ENCODE measurements at regions not wholly inside any gene's neighbourhood (a gene's known extent, or its start where the extent isn't known, plus 50 kb on each side); places are given as distances from the start of the nearest gene placed in this dataset.
"Not testable (repeated sequence)": the region's sequence is repeated elsewhere in the genome, so short reads cannot be mapped to it uniquely, and the experiment has no call there.

DNA sequence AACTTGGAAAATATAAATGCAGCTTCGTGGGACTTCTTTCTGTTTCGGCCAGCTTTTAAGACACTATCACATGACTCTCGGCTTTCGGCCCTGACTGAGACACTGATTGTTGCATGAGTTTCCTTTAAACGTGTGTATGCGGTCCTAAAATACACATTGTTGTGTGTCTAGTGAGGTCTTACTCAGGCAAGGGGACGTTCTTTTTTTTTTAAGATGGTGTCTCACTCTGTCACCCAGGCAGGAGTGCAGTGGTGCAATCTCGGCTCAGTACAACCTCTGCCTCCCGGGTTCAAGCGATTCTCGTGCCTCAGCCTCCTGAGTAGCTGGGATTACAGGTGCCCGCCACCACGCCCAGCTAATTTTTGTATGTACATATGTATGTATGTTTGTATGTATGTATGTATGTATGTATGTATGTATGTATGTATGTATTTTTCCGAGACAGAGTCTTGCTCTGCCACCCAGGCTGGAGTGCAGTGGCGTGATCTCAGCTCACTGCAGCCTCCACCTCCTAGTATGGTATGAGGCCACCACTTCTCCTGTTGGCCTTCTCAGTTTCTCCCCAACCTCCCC is 63.2 kb upstream of the PHLPP1 start:
- TF ChIP-seq, protein P1, sequence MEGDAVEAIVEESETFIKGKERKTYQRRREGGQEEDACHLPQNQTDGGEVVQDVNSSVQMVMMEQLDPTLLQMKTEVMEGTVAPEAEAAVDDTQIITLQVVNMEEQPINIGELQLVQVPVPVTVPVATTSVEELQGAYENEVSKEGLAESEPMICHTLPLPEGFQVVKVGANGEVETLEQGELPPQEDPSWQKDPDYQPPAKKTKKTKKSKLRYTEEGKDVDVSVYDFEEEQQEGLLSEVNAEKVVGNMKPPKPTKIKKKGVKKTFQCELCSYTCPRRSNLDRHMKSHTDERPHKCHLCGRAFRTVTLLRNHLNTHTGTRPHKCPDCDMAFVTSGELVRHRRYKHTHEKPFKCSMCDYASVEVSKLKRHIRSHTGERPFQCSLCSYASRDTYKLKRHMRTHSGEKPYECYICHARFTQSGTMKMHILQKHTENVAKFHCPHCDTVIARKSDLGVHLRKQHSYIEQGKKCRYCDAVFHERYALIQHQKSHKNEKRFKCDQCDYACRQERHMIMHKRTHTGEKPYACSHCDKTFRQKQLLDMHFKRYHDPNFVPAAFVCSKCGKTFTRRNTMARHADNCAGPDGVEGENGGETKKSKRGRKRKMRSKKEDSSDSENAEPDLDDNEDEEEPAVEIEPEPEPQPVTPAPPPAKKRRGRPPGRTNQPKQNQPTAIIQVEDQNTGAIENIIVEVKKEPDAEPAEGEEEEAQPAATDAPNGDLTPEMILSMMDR (IDR thresholded peaks at IDR 0.05; ENCODE audit: low read depth, low read length, missing input control) = not testable (repeated sequence)
- not testable (repeated sequence) for TF ChIP-seq FOXA1 (IDR thresholded peaks at IDR 0.05); NR2F2 (IDR thresholded peaks at IDR 0.05); EGR1 (IDR thresholded peaks at IDR 0.05; ENCODE audit: low read depth in 2 of 2); RAD21 (IDR thresholded peaks at IDR 0.05)
- TF ChIP-seq, protein P2, sequence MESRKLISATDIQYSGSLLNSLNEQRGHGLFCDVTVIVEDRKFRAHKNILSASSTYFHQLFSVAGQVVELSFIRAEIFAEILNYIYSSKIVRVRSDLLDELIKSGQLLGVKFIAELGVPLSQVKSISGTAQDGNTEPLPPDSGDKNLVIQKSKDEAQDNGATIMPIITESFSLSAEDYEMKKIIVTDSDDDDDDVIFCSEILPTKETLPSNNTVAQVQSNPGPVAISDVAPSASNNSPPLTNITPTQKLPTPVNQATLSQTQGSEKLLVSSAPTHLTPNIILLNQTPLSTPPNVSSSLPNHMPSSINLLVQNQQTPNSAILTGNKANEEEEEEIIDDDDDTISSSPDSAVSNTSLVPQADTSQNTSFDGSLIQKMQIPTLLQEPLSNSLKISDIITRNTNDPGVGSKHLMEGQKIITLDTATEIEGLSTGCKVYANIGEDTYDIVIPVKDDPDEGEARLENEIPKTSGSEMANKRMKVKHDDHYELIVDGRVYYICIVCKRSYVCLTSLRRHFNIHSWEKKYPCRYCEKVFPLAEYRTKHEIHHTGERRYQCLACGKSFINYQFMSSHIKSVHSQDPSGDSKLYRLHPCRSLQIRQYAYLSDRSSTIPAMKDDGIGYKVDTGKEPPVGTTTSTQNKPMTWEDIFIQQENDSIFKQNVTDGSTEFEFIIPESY (IDR thresholded peaks at IDR 0.05) = not testable (repeated sequence)
- TF ChIP-seq, protein P3, sequence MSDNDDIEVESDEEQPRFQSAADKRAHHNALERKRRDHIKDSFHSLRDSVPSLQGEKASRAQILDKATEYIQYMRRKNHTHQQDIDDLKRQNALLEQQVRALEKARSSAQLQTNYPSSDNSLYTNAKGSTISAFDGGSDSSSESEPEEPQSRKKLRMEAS (IDR thresholded peaks at IDR 0.05) = not testable (repeated sequence)
